ENCODE measurements at regions not wholly inside any gene's neighbourhood (a gene's known extent, or its start where the extent isn't known, plus 50 kb on each side); places are given as distances from the start of the nearest gene placed in this dataset.

DNA sequence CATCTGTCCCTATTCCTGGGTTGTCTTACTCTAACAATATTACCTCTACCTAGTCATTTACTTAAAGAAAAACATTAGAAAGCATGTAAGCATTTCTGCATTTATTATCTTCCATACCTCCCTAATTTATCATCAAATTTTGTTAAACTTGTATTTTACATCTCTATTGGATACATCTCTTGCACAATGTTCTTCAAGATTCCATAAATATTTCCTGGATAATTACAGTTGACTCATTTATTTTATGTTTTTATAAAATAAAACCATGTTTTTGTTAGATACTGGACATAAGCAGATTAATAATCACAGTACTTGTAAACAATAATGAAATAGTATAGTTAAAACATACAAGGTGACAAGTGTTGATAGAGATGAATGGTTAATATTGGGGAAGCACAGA is 209.0 kb downstream of the TMTC3 start:
- H3K27ac ChIP-seq: no peak overlapping the region
- H3K36me3 ChIP-seq: no peaks in the 10 kb centered on the region
- DNase-seq: no peak
- no peaks in the 10 kb centered on the region for H3K4me1 ChIP-seq
- H3K4me3 ChIP-seq: no peak overlapping the region
- H3K27me3 ChIP-seq: no peaks in the 10 kb centered on the region
- no peaks in the 10 kb centered on the region for H3K9me3 ChIP-seq
- TF ChIP-seq, protein P1, sequence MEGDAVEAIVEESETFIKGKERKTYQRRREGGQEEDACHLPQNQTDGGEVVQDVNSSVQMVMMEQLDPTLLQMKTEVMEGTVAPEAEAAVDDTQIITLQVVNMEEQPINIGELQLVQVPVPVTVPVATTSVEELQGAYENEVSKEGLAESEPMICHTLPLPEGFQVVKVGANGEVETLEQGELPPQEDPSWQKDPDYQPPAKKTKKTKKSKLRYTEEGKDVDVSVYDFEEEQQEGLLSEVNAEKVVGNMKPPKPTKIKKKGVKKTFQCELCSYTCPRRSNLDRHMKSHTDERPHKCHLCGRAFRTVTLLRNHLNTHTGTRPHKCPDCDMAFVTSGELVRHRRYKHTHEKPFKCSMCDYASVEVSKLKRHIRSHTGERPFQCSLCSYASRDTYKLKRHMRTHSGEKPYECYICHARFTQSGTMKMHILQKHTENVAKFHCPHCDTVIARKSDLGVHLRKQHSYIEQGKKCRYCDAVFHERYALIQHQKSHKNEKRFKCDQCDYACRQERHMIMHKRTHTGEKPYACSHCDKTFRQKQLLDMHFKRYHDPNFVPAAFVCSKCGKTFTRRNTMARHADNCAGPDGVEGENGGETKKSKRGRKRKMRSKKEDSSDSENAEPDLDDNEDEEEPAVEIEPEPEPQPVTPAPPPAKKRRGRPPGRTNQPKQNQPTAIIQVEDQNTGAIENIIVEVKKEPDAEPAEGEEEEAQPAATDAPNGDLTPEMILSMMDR (IDR thresholded peaks at IDR 0.05): no peak
- TF ChIP-seq POLR2A (IDR thresholded peaks at IDR 0.05): no peak

DNA sequence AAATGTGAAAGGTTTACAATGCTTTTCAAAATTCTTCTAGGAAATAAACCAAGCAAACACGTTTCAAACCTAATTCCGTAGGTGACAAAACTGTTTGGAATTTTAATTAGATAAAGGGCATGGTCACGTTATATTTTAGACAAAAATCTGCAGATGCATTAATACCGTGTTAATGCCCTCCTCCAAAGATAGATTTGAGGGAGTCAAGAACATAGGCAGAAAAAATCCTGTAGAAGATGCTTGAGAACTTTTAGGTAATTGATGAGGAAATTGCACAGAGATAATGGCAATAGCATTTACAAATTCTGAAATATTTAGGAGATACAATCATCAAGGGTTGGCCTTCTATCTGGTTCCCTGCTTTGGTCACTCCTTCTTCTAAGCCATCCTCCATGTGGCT is 212.6 kb downstream of the TMTC3 start:
- H3K9me3 ChIP-seq: no peaks in the 10 kb centered on the region
- H3K27ac ChIP-seq: no peak overlapping the region
- no peaks in the 10 kb centered on the region for H3K27me3 ChIP-seq
- no peaks in the 10 kb centered on the region for H3K4me1 ChIP-seq
- TF ChIP-seq POLR2A (IDR thresholded peaks at IDR 0.05): no peak
- TF ChIP-seq, protein P1 (IDR thresholded peaks at IDR 0.05): no peak
- H3K4me3 ChIP-seq: no peak overlapping the region
- no peaks in the 10 kb centered on the region for H3K36me3 ChIP-seq
- DNase-seq: no peak

DNA sequence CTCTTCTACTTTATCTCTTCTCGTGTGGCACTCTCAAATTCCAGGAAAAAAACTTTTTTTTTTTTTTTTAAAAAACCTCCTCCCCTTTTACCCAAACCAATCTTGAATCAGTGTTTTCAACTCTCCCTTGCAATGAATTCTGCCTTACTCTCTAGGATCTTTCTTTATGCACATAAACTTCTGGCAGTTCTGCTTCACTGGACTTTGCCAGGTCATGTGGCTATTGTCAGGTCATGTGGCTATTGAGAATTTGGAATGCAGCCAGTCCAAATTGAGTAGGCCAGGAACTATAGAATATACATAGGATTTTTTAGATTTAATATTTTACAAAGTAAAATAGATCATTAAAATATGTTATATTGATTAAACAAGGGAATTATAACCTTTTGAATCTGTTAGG is 218.2 kb downstream of the TMTC3 start:
- DNase-seq: no peak
- Histone ChIP-seq H3K9me3 (no peaks in the 10 kb centered on the region), H3K27me3 (no peaks in the 10 kb centered on the region), H3K27ac (no peak overlapping the region), H3K4me3 (no peak overlapping the region), H3K4me1 (no peaks in the 10 kb centered on the region), H3K36me3 (no peaks in the 10 kb centered on the region)
- TF ChIP-seq POLR2A (IDR thresholded peaks at IDR 0.05): no peak
- TF ChIP-seq, protein P1 (IDR thresholded peaks at IDR 0.05): no peak

DNA sequence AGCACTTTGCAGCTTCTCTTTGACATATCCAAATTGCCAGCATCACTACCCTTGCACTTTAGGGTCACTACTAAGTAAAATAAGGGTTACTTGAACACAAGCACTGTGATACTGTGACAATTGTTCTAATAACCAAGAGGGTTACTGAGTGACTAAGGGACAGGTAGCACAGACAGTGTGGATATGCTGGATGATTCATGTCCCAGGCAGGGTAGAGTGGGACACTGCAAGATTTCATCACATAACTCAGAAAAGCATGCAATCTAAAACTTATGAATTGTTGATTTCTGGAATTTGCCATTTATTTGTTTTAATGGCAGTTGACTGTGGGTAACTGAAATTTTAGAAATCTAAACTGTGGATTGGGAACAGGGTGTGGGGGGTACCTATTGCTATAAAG is 218.8 kb downstream of the KITLG start:
- TF ChIP-seq, protein P1 (IDR thresholded peaks at IDR 0.05): no peak
- TF ChIP-seq POLR2A (IDR thresholded peaks at IDR 0.05): no peak
- Histone ChIP-seq H3K4me1 (no peaks in the 10 kb centered on the region), H3K36me3 (no peaks in the 10 kb centered on the region), H3K9me3 (no peaks in the 10 kb centered on the region), H3K4me3 (no peak overlapping the region), H3K27me3 (no peaks in the 10 kb centered on the region), H3K27ac (no peak overlapping the region)
- DNase-seq: no peak

DNA sequence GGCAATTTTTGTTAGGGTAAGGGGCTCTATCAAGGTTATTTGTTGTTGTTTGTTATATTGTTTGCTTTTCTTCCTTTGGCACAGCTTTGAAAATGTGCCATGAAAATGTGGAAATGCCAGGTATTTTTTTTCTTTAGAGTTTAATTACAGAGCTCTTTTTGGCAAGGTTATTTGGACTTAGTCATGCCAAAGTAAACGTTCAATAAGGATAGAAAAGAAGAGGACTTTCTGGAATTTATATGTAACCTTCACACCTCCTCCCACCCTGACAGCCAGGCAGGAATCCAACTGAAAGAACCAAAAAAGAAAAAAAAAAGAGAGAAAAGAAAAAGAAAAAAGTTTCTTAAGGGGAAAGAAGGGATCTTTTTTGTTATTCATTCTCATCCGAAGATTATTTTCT is 217.8 kb downstream of the KITLG start:
- no peaks in the 10 kb centered on the region for H3K27me3 ChIP-seq
- H3K4me1 ChIP-seq: no peaks in the 10 kb centered on the region
- no peaks in the 10 kb centered on the region for H3K36me3 ChIP-seq
- no peak overlapping the region for H3K4me3 ChIP-seq
- TF ChIP-seq, protein P1 (IDR thresholded peaks at IDR 0.05): no peak
- no peak for TF ChIP-seq POLR2A (IDR thresholded peaks at IDR 0.05)
- no peak overlapping the region for H3K27ac ChIP-seq
- H3K9me3 ChIP-seq: no peaks in the 10 kb centered on the region
- no peak for DNase-seq

DNA sequence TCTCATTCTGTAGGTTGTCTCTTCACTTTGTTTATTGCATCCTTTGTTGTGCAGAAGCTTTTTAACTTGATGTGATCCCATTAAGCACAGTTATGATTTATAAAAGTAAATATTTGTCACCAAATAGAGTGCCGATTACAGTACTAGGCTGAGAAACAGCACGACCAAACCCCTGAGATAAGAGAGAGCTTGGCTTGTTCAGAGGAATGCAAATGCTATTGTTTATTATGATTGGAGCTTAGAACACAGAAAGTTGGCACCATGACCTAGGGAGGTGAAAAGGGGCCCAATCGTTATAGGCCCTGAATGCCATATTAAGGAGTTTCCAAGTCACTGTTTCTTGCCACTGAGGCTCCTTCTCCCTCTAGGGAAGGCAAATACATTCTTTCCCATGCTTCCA is 214.9 kb downstream of the KITLG start:
- Histone ChIP-seq H3K27ac (no peak overlapping the region), H3K9me3 (no peaks in the 10 kb centered on the region), H3K4me3 (no peak overlapping the region), H3K36me3 (no peaks in the 10 kb centered on the region), H3K4me1 (no peaks in the 10 kb centered on the region), H3K27me3 (no peaks in the 10 kb centered on the region)
- DNase-seq: no peak
- no peak for TF ChIP-seq POLR2A (IDR thresholded peaks at IDR 0.05)
- TF ChIP-seq, protein P1 (IDR thresholded peaks at IDR 0.05): no peak
